Iris pigment epithelial cell (primary cell): ENCODE measurements at regions not wholly inside any gene's neighbourhood (a gene's known extent, or its start where the extent isn't known, plus 50 kb on each side); places are given as distances from the start of the nearest gene placed in this dataset.

Experiments
- DNase-seq: peaks from one replicate; pipeline ENCODE4 v3.0.0-alpha.2; 2011; ENCODE audit warnings: low read depth

DNA sequence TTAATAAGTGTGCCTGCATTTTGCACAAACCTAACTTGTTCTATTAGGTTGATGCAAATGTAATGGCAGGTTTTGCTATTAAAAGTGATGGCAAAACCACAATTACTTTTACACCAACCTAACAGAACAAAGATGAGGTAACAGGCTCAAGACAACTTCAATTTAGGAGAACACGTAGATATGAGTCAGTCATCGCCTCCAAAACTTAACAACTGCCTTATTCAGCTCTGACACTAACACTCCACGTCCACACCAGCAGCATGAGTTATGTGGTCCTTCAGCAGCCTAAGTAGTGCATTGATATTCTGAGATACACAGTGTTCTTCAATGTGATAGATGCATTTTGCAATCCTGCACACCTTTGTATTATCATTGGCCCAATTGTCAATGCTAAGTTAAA, 1175.1 kb upstream of the ACVR2A start:
- DNase-seq, result no peak

DNA sequence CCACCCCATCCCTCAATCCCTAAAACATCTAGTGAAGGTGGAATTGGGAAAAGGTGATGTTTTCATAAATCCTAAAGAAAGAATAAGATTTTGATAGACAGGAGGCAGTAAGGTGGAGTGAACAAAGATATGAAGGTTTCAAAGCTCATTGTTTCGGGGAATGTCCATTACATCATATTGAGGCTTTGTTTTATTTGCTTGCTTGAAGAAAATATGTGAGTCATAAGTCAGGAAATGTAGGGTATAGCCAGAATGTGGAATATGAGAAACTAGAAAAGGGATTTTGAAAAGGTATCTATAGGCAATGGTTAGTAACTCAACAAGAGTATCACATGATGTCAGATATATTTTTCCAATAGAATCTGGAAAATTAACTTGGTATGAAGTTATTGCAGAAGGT, 1178.5 kb upstream of the ACVR2A start:
- peak; percentile 77 for DNase-seq

GRCh38 chr2:146665800-146666199, 1179.0 kb upstream of the ACVR2A start:
- DNase-seq, result peak; percentile 80

- peak; percentile 58 for DNase-seq
These were observed 1183.2 kb upstream of the ACVR2A start for GRCh38 chr2:146661473-146662096.

- DNase-seq, result no peak
These were observed 1184.9 kb upstream of the ACVR2A start for GRCh38 chr2:146659976-146660375.

DNA sequence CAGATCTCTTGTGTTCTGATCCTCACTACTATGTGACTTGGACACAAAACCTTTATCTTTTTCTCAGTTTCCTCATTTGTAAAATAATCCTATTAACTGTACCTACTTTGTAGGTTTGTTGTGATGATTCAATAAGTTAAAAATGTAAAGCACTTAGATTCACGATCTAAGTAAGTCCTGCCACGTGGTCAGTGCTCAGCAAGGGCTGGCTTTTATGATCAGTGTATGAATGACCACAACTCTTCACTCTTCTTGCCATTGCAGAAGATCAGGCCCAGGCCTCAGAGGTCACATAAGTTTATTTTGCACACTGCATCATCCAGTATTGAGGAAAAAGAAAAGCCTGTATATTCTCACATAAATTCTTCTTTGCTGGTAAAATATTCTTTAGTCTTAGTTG, 1192.5 kb upstream of the ACVR2A start:
- peak; percentile 93 for DNase-seq

DNA sequence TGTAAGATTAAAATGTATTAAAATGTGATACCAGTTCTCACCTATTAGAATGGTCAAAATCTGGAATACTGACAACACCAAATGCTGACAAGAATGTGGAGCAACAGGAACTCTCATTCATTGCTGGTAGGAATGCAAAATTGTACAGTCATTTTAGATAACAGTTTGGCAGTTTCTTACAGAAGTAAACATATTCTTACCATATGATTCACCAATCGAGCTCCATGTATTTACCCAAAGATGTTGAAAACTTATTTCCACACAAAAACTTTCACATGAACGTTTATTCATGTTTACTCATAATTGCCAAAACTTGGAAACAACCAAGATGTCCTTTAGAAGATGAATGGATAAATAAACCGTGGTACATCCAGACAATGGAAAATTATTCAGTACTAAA, 1193.5 kb upstream of the ACVR2A start:
- DNase-seq, result peak; percentile 68

GRCh38 chr2:146642066-146642465, 1202.8 kb upstream of the ACVR2A start:
- DNase-seq, result no peak

GRCh38 chr2:146634230-146635097, 1210.4 kb upstream of the ACVR2A start:
- peak; percentile 88 for DNase-seq

DNA sequence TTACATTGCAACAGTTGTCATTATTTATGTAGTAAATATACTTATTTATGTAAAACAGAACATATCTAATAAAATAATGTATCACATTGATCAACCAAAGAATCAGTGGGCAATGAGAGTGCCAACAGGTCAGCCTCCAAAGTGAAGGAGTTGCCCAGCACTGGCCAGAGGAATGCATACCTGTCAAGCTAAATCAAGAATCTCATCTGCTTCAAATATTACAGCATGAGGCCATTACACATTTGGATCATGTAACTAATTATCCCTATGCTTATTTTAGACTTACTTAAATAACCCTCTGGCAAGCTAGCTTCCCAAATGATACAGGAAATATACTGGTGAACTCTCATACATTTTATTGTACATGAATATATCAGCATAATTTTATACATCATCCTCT, 1211.7 kb upstream of the ACVR2A start:
- no peak for DNase-seq

- no peak for DNase-seq
These were observed 1212.1 kb upstream of the ACVR2A start for GRCh38 chr2:146632707-146633106.

GRCh38 chr2:146624430-146625160, 1220.2 kb upstream of the ACVR2A start:
- DNase-seq, result no peak

GRCh38 chr2:146623771-146624170, 1221.1 kb upstream of the ACVR2A start:
- peak; percentile 80 for DNase-seq

GRCh38 chr2:146621656-146622055, 1223.2 kb upstream of the ACVR2A start:
- no peak for DNase-seq

DNA sequence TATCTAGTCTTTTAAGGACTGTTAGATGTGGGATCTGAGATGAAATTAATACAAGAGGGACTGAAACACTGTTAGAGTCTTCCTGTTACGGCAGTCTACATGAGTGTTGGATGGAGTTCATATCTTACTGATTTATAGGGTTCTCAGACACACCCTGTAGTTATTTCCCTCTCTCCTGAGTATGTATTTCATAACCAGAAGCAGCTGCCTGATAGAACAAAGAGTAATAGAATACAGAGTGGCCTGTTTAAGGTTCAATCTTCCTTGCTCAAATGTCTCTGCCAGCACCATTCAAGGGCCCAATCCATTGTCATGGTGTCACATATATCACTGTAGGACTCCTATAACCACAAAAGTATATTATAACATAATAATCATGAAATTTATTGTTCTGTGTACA, 1229.1 kb upstream of the ACVR2A start:
- no peak for DNase-seq

DNA sequence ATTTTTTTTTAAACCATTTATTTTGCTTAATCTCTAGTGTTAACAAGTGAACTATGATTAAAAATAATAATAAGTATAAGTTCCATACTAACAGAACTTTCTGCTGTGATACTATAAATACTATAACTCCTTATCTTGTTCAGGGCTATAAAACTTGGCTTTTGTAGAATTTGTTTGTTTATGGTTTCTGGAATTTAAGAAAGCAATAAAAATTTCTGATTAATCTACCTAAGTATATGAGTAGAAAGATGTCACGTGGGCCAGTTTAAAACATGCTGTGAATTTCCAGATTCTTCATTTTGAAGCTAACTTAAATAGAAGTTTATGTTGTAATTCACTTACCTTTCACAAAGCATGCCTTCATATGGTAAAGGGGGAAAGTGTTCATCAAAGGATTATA, 1236.3 kb upstream of the ACVR2A start:
- DNase-seq, result no peak

- DNase-seq, result no peak
These were observed 1240.3 kb upstream of the ACVR2A start for GRCh38 chr2:146604521-146604920.

DNA sequence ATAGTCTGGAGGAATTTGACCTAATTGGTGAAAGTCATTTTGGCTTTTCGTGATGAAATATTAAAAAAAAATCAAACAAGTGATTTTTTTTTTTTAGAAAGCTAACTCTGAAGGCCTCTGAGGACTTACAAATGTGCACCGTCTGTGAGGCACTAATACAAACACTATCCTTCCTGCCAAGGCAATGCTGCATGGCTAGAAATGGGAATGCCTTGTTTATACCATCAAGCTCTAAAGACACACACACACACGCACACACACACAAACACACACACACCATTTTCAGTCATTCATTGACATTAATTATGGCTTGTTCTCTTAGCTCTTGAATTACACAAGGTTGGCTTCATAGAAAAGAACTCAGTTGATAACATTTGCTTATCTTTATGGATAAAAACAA, 1242.0 kb upstream of the ACVR2A start:
- peak; percentile 48 for DNase-seq

- DNase-seq, result peak; percentile 79
These were observed 1242.4 kb upstream of the ACVR2A start for GRCh38 chr2:146602383-146602782.

- DNase-seq, result peak; percentile 78
These were observed 1246.0 kb upstream of the ACVR2A start for GRCh38 chr2:146598791-146599190.

- DNase-seq, result peak; percentile 31
These were observed 1247.5 kb upstream of the ACVR2A start for GRCh38 chr2:146597291-146597690.

DNA sequence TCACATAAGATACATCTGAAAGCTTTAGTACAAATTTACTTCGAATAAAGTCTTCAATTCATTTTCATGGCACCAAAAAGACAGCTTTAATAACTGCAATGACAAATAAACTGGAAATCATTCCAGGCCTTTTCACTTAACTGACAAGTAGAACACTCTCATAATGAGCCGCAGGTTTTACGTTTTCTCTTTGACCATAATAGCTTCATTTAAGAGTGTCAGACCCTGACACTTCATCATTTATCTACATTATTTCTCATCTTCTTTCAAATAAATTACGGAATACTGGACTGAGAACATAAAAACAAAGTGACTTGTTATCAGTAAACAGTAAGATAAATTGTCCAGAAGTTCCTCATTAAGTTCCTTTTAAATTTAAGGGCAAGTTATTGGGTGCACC, 1252.9 kb upstream of the ACVR2A start:
- DNase-seq, result no peak

DNA sequence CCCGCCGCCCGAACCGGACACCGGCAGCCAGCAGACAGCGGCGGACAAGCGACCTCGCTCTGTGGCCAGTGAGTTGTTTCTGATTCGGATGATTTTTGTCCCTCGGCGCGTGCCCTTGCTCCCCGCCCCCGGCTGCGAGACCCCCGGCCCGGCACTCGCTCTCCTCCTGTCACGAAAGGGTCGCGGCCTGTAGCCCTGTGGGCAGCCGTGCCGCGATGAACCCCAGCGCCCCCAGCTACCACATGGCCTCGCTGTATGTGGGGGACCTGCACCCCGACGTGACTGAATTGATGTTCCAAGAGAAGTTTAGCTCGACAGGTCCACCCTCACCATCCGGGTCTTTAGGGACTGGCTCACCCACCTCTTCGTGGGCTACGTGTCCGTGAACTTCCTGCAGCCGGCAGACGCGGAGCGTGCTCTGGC, 1257.5 kb upstream of the ACVR2A start:
- DNase-seq, result no peak
